H1 (cell line): ENCODE measurements at regions not wholly inside any gene's neighbourhood (a gene's known extent, or its start where the extent isn't known, plus 50 kb on each side); places are given as distances from the start of the nearest gene placed in this dataset.

ENCODE experiments used
- EGR1 ChIP-seq: IDR thresholded peaks from 2 replicates; pipeline ENCODE4 v1.6.1; 2011; ENCODE audit warnings: low read depth, low read length, borderline replicate concordance
- GTF2F1 ChIP-seq: IDR thresholded peaks from 2 replicates; pipeline ENCODE4 v1.6.1; 2012; ENCODE audit warnings: low read depth, low read length, improper control_type of control experiment, borderline replicate concordance
- NANOG ChIP-seq: IDR thresholded peaks from 2 replicates; pipeline ENCODE4 v1.6.1; 2011; ENCODE audit warnings: low read length, low read depth, mild to moderate bottlenecking, inconsistent platforms; ENCODE audit not compliant: insufficient read depth, poor library complexity, severe bottlenecking
- RBBP5 ChIP-seq: IDR thresholded peaks from 2 replicates; pipeline ENCODE4 v1.7.1; 2012; ENCODE audit warnings: low read depth, mild to moderate bottlenecking, inconsistent platforms, low read length, moderate library complexity, borderline replicate concordance
- TF ChIP-seq, protein P1 (sequence below): fragments of 300-600 bp; sonication (generic); IDR thresholded peaks from 2 replicates; pipeline ENCODE4 v1.7.1; 2012; ENCODE audit warnings: low read length, moderate library complexity, mild to moderate bottlenecking, inconsistent platforms; ENCODE audit not compliant: insufficient replicate concordance
- TF ChIP-seq, protein P2 (sequence below), 3 experiments: IDR thresholded peaks; 1 replicate in 2 of 3; 2 replicates in 1 of 3; pipeline versions ENCODE4 v1.5.1 to v1.6.1; 2011; ENCODE audit warnings: low read length in 3 of 3, mild to moderate bottlenecking in 3 of 3, inconsistent platforms in 2 of 3, low read depth in 1 of 3, moderate library complexity in 1 of 3; ENCODE audit not compliant: insufficient read depth in 1 of 3; ENCODE audit errors: control extremely low read depth in 1 of 3

DNA sequence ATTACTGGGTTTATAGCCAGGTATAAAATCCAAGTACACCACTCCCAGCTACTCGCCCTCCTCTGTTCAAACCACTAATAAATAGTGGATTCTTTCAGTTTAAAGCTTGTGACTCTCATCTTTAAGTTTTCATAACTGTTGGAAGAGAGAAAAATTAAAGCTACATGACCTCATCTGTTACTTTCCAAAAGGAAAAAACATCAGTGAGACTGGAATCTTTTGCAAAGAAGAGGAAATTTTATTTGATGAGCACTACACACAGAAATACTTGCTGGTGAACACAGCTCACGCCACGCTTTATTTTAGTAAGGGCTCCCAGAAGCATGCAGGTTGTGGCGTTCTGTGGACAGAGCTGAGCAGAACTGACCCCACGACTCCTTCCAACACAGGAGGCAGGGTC, 527.0 kb upstream of the MGMT start (continued):
- TF ChIP-seq, protein P1, sequence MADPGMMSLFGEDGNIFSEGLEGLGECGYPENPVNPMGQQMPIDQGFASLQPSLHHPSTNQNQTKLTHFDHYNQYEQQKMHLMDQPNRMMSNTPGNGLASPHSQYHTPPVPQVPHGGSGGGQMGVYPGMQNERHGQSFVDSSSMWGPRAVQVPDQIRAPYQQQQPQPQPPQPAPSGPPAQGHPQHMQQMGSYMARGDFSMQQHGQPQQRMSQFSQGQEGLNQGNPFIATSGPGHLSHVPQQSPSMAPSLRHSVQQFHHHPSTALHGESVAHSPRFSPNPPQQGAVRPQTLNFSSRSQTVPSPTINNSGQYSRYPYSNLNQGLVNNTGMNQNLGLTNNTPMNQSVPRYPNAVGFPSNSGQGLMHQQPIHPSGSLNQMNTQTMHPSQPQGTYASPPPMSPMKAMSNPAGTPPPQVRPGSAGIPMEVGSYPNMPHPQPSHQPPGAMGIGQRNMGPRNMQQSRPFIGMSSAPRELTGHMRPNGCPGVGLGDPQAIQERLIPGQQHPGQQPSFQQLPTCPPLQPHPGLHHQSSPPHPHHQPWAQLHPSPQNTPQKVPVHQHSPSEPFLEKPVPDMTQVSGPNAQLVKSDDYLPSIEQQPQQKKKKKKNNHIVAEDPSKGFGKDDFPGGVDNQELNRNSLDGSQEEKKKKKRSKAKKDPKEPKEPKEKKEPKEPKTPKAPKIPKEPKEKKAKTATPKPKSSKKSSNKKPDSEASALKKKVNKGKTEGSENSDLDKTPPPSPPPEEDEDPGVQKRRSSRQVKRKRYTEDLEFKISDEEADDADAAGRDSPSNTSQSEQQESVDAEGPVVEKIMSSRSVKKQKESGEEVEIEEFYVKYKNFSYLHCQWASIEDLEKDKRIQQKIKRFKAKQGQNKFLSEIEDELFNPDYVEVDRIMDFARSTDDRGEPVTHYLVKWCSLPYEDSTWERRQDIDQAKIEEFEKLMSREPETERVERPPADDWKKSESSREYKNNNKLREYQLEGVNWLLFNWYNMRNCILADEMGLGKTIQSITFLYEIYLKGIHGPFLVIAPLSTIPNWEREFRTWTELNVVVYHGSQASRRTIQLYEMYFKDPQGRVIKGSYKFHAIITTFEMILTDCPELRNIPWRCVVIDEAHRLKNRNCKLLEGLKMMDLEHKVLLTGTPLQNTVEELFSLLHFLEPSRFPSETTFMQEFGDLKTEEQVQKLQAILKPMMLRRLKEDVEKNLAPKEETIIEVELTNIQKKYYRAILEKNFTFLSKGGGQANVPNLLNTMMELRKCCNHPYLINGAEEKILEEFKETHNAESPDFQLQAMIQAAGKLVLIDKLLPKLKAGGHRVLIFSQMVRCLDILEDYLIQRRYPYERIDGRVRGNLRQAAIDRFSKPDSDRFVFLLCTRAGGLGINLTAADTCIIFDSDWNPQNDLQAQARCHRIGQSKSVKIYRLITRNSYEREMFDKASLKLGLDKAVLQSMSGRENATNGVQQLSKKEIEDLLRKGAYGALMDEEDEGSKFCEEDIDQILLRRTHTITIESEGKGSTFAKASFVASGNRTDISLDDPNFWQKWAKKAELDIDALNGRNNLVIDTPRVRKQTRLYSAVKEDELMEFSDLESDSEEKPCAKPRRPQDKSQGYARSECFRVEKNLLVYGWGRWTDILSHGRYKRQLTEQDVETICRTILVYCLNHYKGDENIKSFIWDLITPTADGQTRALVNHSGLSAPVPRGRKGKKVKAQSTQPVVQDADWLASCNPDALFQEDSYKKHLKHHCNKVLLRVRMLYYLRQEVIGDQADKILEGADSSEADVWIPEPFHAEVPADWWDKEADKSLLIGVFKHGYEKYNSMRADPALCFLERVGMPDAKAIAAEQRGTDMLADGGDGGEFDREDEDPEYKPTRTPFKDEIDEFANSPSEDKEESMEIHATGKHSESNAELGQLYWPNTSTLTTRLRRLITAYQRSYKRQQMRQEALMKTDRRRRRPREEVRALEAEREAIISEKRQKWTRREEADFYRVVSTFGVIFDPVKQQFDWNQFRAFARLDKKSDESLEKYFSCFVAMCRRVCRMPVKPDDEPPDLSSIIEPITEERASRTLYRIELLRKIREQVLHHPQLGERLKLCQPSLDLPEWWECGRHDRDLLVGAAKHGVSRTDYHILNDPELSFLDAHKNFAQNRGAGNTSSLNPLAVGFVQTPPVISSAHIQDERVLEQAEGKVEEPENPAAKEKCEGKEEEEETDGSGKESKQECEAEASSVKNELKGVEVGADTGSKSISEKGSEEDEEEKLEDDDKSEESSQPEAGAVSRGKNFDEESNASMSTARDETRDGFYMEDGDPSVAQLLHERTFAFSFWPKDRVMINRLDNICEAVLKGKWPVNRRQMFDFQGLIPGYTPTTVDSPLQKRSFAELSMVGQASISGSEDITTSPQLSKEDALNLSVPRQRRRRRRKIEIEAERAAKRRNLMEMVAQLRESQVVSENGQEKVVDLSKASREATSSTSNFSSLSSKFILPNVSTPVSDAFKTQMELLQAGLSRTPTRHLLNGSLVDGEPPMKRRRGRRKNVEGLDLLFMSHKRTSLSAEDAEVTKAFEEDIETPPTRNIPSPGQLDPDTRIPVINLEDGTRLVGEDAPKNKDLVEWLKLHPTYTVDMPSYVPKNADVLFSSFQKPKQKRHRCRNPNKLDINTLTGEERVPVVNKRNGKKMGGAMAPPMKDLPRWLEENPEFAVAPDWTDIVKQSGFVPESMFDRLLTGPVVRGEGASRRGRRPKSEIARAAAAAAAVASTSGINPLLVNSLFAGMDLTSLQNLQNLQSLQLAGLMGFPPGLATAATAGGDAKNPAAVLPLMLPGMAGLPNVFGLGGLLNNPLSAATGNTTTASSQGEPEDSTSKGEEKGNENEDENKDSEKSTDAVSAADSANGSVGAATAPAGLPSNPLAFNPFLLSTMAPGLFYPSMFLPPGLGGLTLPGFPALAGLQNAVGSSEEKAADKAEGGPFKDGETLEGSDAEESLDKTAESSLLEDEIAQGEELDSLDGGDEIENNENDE, result no peak
- TF ChIP-seq EGR1, result no peak
- TF ChIP-seq GTF2F1, result no peak
- TF ChIP-seq NANOG, result no peak
- no peak for TF ChIP-seq RBBP5
- TF ChIP-seq, protein P2, sequence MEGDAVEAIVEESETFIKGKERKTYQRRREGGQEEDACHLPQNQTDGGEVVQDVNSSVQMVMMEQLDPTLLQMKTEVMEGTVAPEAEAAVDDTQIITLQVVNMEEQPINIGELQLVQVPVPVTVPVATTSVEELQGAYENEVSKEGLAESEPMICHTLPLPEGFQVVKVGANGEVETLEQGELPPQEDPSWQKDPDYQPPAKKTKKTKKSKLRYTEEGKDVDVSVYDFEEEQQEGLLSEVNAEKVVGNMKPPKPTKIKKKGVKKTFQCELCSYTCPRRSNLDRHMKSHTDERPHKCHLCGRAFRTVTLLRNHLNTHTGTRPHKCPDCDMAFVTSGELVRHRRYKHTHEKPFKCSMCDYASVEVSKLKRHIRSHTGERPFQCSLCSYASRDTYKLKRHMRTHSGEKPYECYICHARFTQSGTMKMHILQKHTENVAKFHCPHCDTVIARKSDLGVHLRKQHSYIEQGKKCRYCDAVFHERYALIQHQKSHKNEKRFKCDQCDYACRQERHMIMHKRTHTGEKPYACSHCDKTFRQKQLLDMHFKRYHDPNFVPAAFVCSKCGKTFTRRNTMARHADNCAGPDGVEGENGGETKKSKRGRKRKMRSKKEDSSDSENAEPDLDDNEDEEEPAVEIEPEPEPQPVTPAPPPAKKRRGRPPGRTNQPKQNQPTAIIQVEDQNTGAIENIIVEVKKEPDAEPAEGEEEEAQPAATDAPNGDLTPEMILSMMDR (IDR thresholded peaks at IDR 0.05; ENCODE audit: control extremely low read depth in 1 of 3, insufficient read depth in 1 of 3, low read depth in 1 of 3, low read length in 3 of 3), result no peak
